ENCODE measurements at regions not wholly inside any gene's neighbourhood (a gene's known extent, or its start where the extent isn't known, plus 50 kb on each side); places are given as distances from the start of the nearest gene placed in this dataset.

DNA sequence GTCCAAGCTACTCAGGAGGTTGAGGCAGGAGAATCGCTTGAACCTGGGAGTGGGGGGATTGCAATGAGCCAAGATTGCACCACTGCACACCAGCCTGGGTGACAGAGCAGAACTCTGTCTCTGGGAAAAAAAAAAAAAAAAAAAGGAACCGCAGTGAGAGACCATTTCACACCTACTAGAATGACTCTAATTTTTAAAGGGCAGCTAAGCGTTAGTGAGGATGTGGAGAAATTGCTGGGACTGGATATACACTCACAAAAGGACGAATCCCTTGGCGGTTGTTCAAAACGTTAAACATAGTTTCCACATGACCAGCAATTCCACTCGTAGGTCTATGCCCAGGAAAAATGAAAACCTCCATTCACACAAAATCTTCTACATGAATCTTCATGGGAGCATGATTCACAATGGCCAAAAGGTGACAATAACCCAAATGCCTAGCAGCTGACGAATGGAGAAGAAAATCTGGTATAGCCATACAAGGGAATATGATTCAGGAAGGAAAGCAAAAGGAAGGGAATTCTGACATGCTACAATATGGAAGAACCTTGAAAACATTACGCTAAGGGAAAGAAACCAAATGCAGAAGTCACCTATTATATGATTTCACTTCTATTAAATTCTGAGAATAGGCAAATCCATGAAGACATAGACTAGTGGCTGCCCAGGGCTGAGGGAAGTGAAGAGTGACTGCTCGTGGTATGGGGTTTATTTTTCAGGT is 127.0 kb downstream of the CHSY1 start:
- no peak for FAIRE-seq
- TF ChIP-seq POLR2A (IDR thresholded peaks at IDR 0.05; ENCODE audit: low read depth, low read length) = no peak
- DNase-seq (ENCODE audit: insufficient read length, low spot score) = peak; percentile 19

DNA sequence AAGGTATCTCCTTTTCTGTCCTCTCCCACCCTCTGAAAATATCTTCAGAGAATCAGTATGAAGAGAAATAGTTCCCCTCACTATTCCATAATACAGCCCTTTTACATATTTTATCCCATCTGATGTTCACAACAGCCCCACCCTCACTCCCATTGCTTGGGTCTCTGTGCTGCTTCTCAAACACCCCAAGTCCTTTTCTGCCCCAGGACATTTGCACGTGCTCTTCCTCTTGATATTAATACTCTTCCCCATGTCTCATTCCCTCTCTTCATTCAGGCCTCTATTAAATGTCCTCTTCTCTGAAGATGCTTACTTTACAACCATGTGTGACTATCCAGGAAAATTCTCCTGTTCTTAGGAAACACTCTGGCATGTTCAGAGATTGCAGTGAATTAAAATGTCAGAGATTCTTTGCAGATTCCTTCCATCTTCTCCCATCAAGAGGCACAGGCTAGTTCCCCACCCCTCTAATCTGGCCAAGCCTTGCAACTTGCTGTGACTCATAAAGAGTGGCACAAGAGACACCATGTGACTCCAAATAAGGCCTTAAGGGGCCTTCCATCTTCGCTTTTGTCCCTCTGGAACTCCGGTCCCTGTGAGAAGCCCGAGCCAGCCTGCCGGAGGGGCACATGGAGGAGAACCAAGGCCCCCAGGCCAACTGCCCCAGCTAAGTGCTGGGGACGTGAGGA is 128.5 kb downstream of the CHSY1 start:
- TF ChIP-seq POLR2A (IDR thresholded peaks at IDR 0.05; ENCODE audit: low read depth, low read length) = no peak
- FAIRE-seq (no peak), DNase-seq (ENCODE audit: insufficient read length, low spot score) (no peak)

DNA sequence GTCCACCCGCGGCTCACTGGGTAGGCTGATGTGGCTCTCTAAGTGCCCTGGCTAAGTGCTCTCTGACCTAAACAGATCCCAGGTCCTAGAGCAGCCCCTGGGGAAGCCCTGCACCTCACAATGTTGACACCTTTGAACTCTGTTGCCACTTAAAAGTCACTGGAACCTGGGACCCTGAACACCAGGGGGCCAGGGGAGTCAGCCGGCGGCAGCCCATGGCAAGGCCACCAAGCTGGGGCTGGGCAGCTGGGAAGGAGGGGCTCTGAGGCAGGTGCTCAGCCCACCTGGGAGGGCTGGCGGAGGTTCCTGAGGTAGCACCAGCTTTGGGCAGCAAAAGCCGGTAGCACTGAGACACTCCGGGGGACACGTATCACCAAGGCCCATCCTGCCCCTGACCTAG is 129.0 kb downstream of the CHSY1 start:
- DNase-seq (ENCODE audit: insufficient read length, low spot score) = no peak
- no peak for TF ChIP-seq POLR2A (IDR thresholded peaks at IDR 0.05; ENCODE audit: low read depth, low read length)
- no peak for FAIRE-seq

DNA sequence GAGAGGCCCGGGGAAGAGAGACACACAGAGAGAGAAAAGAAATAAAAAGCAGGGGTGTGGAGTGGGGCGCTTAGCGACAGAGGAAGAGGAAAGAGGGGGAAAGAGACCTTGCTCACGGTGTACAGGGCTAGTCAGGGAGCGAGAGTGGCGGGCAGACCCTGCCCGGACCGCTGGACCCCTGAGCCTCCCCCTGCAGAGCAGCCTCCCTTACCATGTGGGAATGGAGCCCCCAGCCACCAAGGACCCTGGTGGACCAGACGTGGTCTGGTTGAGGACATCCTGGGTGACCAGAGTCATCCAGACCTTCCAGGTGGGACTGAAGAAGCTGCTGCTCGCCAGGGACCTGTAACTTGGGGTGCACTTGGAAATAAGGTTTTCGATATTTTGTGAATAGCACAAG is 129.6 kb downstream of the CHSY1 start:
- FAIRE-seq (no peak), DNase-seq (ENCODE audit: insufficient read length, low spot score) (no peak)
- TF ChIP-seq POLR2A (IDR thresholded peaks at IDR 0.05; ENCODE audit: low read depth, low read length) = no peak

DNA sequence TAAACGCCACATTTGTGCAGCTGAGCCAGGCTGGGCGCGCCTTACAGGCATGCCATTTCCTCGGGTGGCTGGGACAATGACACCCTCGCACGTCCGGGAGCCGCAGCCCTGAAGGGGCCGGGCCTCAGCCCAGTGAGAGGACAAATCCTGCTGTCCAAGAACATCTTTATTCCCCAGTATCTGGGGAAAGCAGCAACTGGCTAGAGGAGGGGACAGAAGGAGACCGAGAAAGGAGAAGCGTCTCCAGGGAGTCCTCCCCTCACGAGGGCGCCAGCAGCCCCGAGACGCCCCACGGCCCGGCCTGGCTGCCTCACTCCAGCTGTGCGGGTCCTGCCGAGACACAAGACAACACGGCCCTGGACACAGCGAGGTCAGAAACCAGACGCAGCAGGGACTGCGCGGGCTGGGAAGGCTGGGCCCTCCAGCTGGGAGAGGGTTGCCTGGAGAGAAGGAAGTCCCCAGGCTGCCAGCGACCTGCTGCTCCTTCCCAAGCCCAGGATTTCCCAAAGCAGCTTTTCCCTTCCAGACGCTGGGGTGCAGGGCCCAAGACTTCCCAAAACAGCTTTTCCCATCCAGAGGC is 130.2 kb downstream of the CHSY1 start:
- FAIRE-seq (no peak), DNase-seq (ENCODE audit: insufficient read length, low spot score) (no peak)

DNA sequence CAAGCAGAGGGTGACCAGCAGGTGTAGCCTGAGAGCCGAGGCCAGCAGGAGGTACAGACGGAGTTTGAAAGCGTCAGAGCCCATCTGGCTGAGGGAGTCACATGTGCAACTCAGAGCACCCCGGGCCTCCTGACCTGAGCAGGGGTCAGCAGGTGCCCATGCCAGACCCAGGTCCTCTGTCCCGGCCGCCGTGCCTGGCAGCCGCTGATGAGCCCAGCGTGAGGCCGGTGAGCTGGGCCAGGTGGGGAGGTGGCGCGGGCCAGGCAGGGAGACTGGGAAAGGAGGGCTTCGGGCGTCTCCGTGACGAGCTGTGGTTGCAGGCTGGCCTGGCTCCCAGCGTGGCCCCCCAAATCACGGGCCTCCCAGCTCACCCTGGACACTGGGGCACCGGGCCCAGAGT is 130.9 kb downstream of the CHSY1 start:
- FAIRE-seq (no peak), DNase-seq (ENCODE audit: insufficient read length, low spot score) (no peak)
- no peak for TF ChIP-seq POLR2A (IDR thresholded peaks at IDR 0.05; ENCODE audit: low read depth, low read length)

More for the DNA sequence above, 130.2 kb downstream of the CHSY1 start:
- TF ChIP-seq POLR2A (IDR thresholded peaks at IDR 0.05; ENCODE audit: low read depth, low read length) = no peak

DNA sequence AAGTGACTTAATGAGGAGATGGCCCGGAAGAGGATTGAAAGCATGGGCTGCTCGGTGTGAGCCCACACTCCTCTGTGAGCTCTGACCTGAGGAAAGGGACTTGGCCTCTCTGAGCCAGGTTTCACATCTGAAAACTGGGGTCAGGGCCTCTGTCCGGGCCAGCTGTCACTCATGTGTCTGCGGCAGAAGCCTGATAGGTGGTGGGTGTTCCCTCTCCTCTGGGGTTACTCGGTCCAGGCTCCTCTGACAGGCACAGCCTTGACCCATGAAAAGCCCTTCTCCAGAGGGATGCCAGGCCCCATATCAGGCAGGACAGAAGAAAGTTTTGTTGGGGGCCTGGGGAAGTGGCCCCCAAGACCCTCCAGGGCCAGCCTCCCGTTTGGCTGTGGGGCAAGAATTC is 131.4 kb downstream of the CHSY1 start:
- no peak for FAIRE-seq
- no peak for DNase-seq (ENCODE audit: insufficient read length, low spot score)
- no peak for TF ChIP-seq POLR2A (IDR thresholded peaks at IDR 0.05; ENCODE audit: low read depth, low read length)
